HepG2 (cell line): ENCODE measurements at regions not wholly inside any gene's neighbourhood (a gene's known extent, or its start where the extent isn't known, plus 50 kb on each side); places are given as distances from the start of the nearest gene placed in this dataset.

Experiments used
- ATAC-seq: fragments of 200-7000 bp; cut with Tn5 transposase; 3 replicates; pipeline ENCODE4 v1.9.1; 2020; ENCODE audit warnings: mild to moderate bottlenecking, moderate library complexity
- BruUV-seq: library from RNA; stranded (reverse); fragments of 400-500 nt; replicated peaks from 2 replicates; lab custom pipeline; 2021; lab: Mats Ljungman, UMichigan
- CTCF ChIA-PET: fragments of 300-600 bp; formaldehyde crosslinking; extraction: SDS; loops from one replicate; lab custom pipeline; 2021; ENCODE audit warnings: low total read pairs, inconsistent platforms, low intra/inter-chr PET ratio; lab: Yijun Ruan, JAX
- POLR2A ChIA-PET: fragments of 350-600 bp; sonication (Branson Sonifier 250); formaldehyde crosslinking; loops from one replicate; lab custom pipeline; 2020; ENCODE audit warnings: antibody characterized with exemption, inconsistent platforms; lab: Yijun Ruan, JAX
- DNase-seq: peaks from one replicate; pipeline ENCODE4 v3.0.0-alpha.2; 2015; ENCODE audit warnings: low spot score
- FAIRE-seq: peaks from 3 replicates; lab custom pipeline; 2011; peaks lifted over from hg19 to GRCh38; lab: Jason Lieb, UNC
- H2AFZ ChIP-seq: one replicate; pipeline ENCODE4 v1.6.1; 2011; ENCODE audit warnings: low read length, inconsistent platforms
- H3K27ac ChIP-seq: fragments of 300-600 bp; 3 replicates; pipeline ENCODE4 v1.8.0; 2011; ENCODE audit warnings: mixed run types, mild to moderate bottlenecking, mixed read lengths, low read length, inconsistent platforms; ENCODE audit not compliant: insufficient read depth; ENCODE audit errors: extremely low read length
- H3K27me3 ChIP-seq, 2 experiments: fragments of 200-600 bp in 1 of 2; 2 replicates in 1 of 2; 3 replicates in 1 of 2; pipeline versions ENCODE4 v1.6.0 to v1.8.0; 2011; ENCODE audit warnings: low read length in 2 of 2, mild to moderate bottlenecking in 2 of 2, moderate library complexity in 2 of 2, inconsistent platforms in 1 of 2; ENCODE audit not compliant: insufficient read depth in 2 of 2, control insufficient read depth in 1 of 2
- H3K36me3 ChIP-seq, 2 experiments: fragments of 200-600 bp in 1 of 2; replicated peaks in 1 of 2; 2 replicates in 1 of 2; 3 replicates in 1 of 2; pipeline versions ENCODE4 v1.5.1 to v1.8.0; 2011; ENCODE audit warnings: low read length in 2 of 2, inconsistent platforms in 1 of 2; ENCODE audit not compliant: insufficient read depth in 2 of 2, control insufficient read depth in 1 of 2
- H3K4me1 ChIP-seq: 2 replicates; pipeline ENCODE4 v1.5.1; 2012; ENCODE audit warnings: low read length, inconsistent platforms; ENCODE audit not compliant: insufficient read depth
- H3K4me2 ChIP-seq: 2 replicates; pipeline ENCODE4 v1.6.0; 2011; ENCODE audit warnings: low read depth, low read length, inconsistent platforms
- H3K4me3 ChIP-seq, 3 experiments: fragments of 200-600 bp in 1 of 3; sonication (generic), shearing (Covaris generic) in 1 of 3; replicated peaks in 1 of 3; 2 replicates each; pipeline ENCODE4 v1.5.1; 2011 to 2016; ENCODE audit warnings: low read length in 3 of 3, inconsistent platforms in 2 of 3, low read depth in 2 of 3, mild to moderate bottlenecking in 2 of 3, control low read depth in 1 of 3, mixed read lengths in 1 of 3; ENCODE audit not compliant: insufficient read depth in 1 of 3
- H3K79me2 ChIP-seq: one replicate; pipeline ENCODE4 v1.6.1; 2011; ENCODE audit warnings: low read length, inconsistent platforms; ENCODE audit not compliant: insufficient read depth
- H3K9ac ChIP-seq: 2 replicates; pipeline ENCODE4 v1.6.0; 2011; ENCODE audit warnings: mild to moderate bottlenecking, low read depth, low read length, inconsistent platforms; ENCODE audit not compliant: insufficient read depth
- H3K9me3 ChIP-seq: 2 replicates; pipeline ENCODE4 v1.5.1; 2012; ENCODE audit warnings: mild to moderate bottlenecking, low read length
- H4K20me1 ChIP-seq: 2 replicates; pipeline ENCODE4 v1.6.0; 2011; ENCODE audit warnings: inconsistent platforms, mild to moderate bottlenecking, low read length, moderate library complexity; ENCODE audit not compliant: insufficient read depth
- ATF7 ChIP-seq, 2 experiments: fragments of 450-650 bp in 1 of 2; sonication (generic) in 1 of 2; formaldehyde crosslinking in 1 of 2; IDR thresholded peaks; 2 replicates each; pipeline versions ENCODE4 v1.4.0 to v1.6.1; 2016 to 2020; ENCODE audit warnings: antibody characterized with exemption in 1 of 2, mild to moderate bottlenecking in 1 of 2, missing genetic modification reagents in 1 of 2
- CBFB ChIP-seq: sonication (generic); formaldehyde crosslinking; IDR thresholded peaks from 2 replicates; pipeline ENCODE4 v1.4.0; 2020; ENCODE audit warnings: missing genetic modification reagents
- CEBPB ChIP-seq: IDR thresholded peaks from 2 replicates; pipeline ENCODE4 v1.6.1; 2011; ENCODE audit warnings: low read depth, low read length, improper control_type of control experiment, borderline replicate concordance
- CREB1 ChIP-seq, 2 experiments: fragments of 450-650 bp in 1 of 2; IDR thresholded peaks; 2 replicates each; pipeline ENCODE4 v1.6.1; 2016 to 2017; ENCODE audit warnings: control low read depth in 1 of 2, mild to moderate bottlenecking in 1 of 2, missing compliant biosample characterization in 1 of 2, missing genetic modification characterization in 1 of 2
- GATA4 ChIP-seq: sonication (generic); IDR thresholded peaks from 2 replicates; pipeline ENCODE4 v1.6.1; 2016; ENCODE audit warnings: antibody characterized with exemption, low read depth, borderline replicate concordance
- HDAC2 ChIP-seq: sonication (generic); formaldehyde crosslinking; IDR thresholded peaks from 2 replicates; pipeline ENCODE4 v1.4.0; 2020; ENCODE audit warnings: missing genetic modification reagents
- ZKSCAN5 ChIP-seq: sonication (generic); formaldehyde crosslinking; IDR thresholded peaks from 2 replicates; pipeline ENCODE4 v1.5.1; 2020; ENCODE audit warnings: mild to moderate bottlenecking, missing genetic modification reagents
- ZNF207 ChIP-seq: fragments of 450-650 bp; IDR thresholded peaks from 2 replicates; pipeline ENCODE4 v1.6.1; 2016; ENCODE audit warnings: antibody characterized with exemption, borderline replicate concordance
- ZNF713 ChIP-seq: sonication (generic); formaldehyde crosslinking; IDR thresholded peaks from 2 replicates; pipeline ENCODE4 v1.4.0; 2020; ENCODE audit warnings: mild to moderate bottlenecking, missing genetic modification reagents
- WGBS: methylation state at CpG from one replicate; pipeline ENCODE4 v1.1.6; 2017; ENCODE audit warnings: low lambda C conversion rate; 5-methylcytosine and 5-hydroxymethylcytosine counted together
- in situ Hi-C: cut with HindIII; loops from 2 replicates; pipeline ENCODE4 v1.10.0; 2017; ENCODE audit warnings: low pct_unique_long_range_greater_than_20kb; ENCODE audit not compliant: extremely low pct_ligation_motif_present
- intact Hi-C: fragments of 100-400 bp; cut with micrococcal nuclease; formaldehyde crosslinking; loops from one replicate; pipeline ENCODE4 v1.10.0; 2022; ENCODE audit not compliant: unreplicated experiment
- TF ChIP-seq, protein P1 (sequence below): sonication (generic); formaldehyde crosslinking; IDR thresholded peaks from 2 replicates; pipeline ENCODE4 v1.4.0; 2020; ENCODE audit warnings: missing genetic modification reagents, borderline replicate concordance

DNA sequence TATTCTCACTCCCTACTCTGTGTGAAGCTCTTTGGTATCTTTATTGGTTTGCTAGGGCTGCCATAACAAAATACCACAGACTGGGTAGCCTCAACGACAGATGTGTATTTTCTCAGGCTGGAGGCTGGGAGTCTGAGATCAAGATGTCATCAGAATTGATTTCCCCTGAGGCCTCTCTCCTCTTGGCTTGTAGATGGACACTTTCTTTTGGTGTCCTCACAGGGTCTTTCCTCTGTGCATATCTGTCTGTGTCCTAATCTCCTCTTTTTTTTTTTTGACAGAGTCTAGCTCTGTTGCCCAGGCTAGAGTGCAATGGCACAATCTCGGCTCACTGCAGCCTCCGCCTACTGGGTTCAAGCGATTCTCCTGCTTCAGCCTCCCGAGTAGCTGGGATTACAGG, 71.4 kb upstream of the KCNJ6 start:
- BruUV-seq = no TSS peak
- no peaks in the 10 kb centered on the region for H3K4me1 ChIP-seq
- ATAC-seq = no peak
- H3K27ac ChIP-seq = no peak overlapping the region
- no peak overlapping the region for H3K4me3 ChIP-seq
- no peak for DNase-seq
- H4K20me1 ChIP-seq = no peaks in the 10 kb centered on the region
- CTCF ChIA-PET = no interaction called here
- FAIRE-seq = no peak
- TF ChIP-seq ZKSCAN5 (no peak), ZNF713 (CRISPR knock-in tag) (no peak), HDAC2 (CRISPR knock-in tag) (no peak), GATA4 (no peak)
- TF ChIP-seq, protein P1, sequence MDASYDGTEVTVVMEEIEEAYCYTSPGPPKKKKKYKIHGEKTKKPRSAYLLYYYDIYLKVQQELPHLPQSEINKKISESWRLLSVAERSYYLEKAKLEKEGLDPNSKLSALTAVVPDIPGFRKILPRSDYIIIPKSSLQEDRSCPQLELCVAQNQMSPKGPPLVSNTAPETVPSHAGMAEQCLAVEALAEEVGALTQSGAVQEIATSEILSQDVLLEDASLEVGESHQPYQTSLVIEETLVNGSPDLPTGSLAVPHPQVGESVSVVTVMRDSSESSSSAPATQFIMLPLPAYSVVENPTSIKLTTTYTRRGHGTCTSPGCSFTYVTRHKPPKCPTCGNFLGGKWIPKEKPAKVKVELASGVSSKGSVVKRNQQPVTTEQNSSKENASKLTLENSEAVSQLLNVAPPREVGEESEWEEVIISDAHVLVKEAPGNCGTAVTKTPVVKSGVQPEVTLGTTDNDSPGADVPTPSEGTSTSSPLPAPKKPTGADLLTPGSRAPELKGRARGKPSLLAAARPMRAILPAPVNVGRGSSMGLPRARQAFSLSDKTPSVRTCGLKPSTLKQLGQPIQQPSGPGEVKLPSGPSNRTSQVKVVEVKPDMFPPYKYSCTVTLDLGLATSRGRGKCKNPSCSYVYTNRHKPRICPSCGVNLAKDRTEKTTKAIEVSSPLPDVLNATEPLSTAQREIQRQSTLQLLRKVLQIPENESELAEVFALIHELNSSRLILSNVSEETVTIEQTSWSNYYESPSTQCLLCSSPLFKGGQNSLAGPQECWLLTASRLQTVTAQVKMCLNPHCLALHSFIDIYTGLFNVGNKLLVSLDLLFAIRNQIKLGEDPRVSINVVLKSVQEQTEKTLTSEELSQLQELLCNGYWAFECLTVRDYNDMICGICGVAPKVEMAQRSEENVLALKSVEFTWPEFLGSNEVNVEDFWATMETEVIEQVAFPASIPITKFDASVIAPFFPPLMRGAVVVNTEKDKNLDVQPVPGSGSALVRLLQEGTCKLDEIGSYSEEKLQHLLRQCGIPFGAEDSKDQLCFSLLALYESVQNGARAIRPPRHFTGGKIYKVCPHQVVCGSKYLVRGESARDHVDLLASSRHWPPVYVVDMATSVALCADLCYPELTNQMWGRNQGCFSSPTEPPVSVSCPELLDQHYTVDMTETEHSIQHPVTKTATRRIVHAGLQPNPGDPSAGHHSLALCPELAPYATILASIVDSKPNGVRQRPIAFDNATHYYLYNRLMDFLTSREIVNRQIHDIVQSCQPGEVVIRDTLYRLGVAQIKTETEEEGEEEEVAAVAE = no peak
- TF ChIP-seq, all 625 proteins: peak for 0
- in situ Hi-C loops = loop anchor here (10.0 kb wide), 1 partner anchor 57 kb away; no protein-coding TSS in a partner anchor
- WGBS = 10% methylated on average over 5 of the region's 5 CpGs
- intact Hi-C loops = no loop called here
- Histone ChIP-seq H2AFZ (no peak overlapping the region), H3K9me3 (no peaks in the 10 kb centered on the region), H3K36me3 (no peaks in the 10 kb centered on the region), H3K9ac (no peak overlapping the region), H3K27me3 (no peaks in the 10 kb centered on the region), H3K4me2 (no peak overlapping the region), H3K79me2 (no peaks in the 10 kb centered on the region)
- POLR2A ChIA-PET = no interaction called here

DNA sequence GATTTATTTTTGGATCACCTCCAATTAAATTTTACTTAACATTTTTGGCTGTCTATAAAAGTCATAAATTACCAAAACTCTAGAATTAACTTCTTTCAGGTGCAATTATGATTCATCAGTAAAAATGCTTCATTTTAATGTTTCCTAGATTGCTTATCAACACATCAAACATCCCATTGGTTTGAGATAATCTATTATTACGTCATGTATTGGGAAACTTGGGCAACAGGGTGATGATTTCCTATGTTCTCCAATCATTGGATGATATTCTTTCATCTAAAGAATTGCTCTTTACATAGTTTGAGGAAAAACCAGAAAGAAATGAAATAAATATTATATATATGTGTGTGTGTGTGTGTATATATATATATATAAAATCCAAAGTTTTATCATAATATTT, 76.8 kb upstream of the KCNJ6 start:
- H4K20me1 ChIP-seq = no peaks in the 10 kb centered on the region
- no peaks in the 10 kb centered on the region for H3K9me3 ChIP-seq
- H2AFZ ChIP-seq = no peak overlapping the region
- H3K79me2 ChIP-seq = no peaks in the 10 kb centered on the region
- ChIA-PET CTCF (no interaction called here), POLR2A (no interaction called here)
- DNase-seq (no peak), FAIRE-seq (no peak), ATAC-seq (no peak)
- in situ Hi-C loops (no loop called here), intact Hi-C loops (no loop called here)
- H3K27ac ChIP-seq = no peak overlapping the region
- H3K9ac ChIP-seq = no peak overlapping the region
- H3K27me3 ChIP-seq = no peaks in the 10 kb centered on the region
- TF ChIP-seq CREB1 (IDR thresholded peaks at IDR 0.05) (peak; percentile 51; the same call in 1 of the 2 replicates), CREB1 (CRISPR knock-in tag; IDR thresholded peaks at IDR 0.05) (no peak), CBFB (CRISPR knock-in tag) (no peak), CEBPB (0 out of 2 replicates have a peak, but pooled peaks have one; percentile 20), ZNF207 (no peak), ATF7 (IDR thresholded peaks at IDR 0.05) (peak; percentile 81; the same call in 1 of the 2 replicates), ATF7 (CRISPR knock-in tag; IDR thresholded peaks at IDR 0.05) (no peak)
- H3K36me3 ChIP-seq = no peaks in the 10 kb centered on the region
- no TSS peak for BruUV-seq
- no peak overlapping the region for H3K4me3 ChIP-seq
- WGBS = 0% methylated on average over 1 of the region's 1 CpG
- H3K4me2 ChIP-seq = no peak overlapping the region
- H3K4me1 ChIP-seq = no peaks in the 10 kb centered on the region
